H9 (cell line): ENCODE measurements at regions not wholly inside any gene's neighbourhood (a gene's known extent, or its start where the extent isn't known, plus 50 kb on each side); places are given as distances from the start of the nearest gene placed in this dataset.

Source experiments
- DNase-seq: peaks from one replicate; pipeline ENCODE4 v3.0.0-alpha.2; 2017
- H2AFZ ChIP-seq: one replicate; pipeline ENCODE4 v1.6.1; 2013; ENCODE audit warnings: mild to moderate bottlenecking, low read length, control low read depth, moderate library complexity
- H2AK5ac ChIP-seq: 2 replicates; pipeline ENCODE4 v1.6.1; 2013; ENCODE audit warnings: low read length, control low read depth, mixed read lengths; ENCODE audit not compliant: insufficient read length
- H2BK120ac ChIP-seq: one replicate; pipeline ENCODE4 v1.6.1; 2013; ENCODE audit warnings: low read depth, mild to moderate bottlenecking, low read length, control low read depth, inconsistent platforms; ENCODE audit not compliant: poor library complexity, severe bottlenecking
- H2BK12ac ChIP-seq: 2 replicates; pipeline ENCODE4 v1.6.1; 2013; ENCODE audit warnings: low read length, control low read depth, mixed read lengths, low read depth; ENCODE audit not compliant: insufficient read length
- H2BK15ac ChIP-seq: 2 replicates; pipeline ENCODE4 v1.6.1; 2013; ENCODE audit warnings: low read depth, low read length, control low read depth
- H2BK20ac ChIP-seq: one replicate; pipeline ENCODE4 v1.6.1; 2013; ENCODE audit warnings: low read depth, mild to moderate bottlenecking, low read length, control low read depth, inconsistent platforms; ENCODE audit not compliant: poor library complexity, severe bottlenecking
- H2BK5ac ChIP-seq: 2 replicates; pipeline ENCODE4 v1.6.1; 2013; ENCODE audit warnings: low read length, control low read depth, mixed read lengths; ENCODE audit not compliant: insufficient read length
- H3K14ac ChIP-seq: 2 replicates; pipeline ENCODE4 v1.6.1; 2013; ENCODE audit warnings: low read length, control low read depth; ENCODE audit not compliant: insufficient read depth
- H3K18ac ChIP-seq: 2 replicates; pipeline ENCODE4 v1.6.1; 2013; ENCODE audit warnings: low read depth, mild to moderate bottlenecking, mixed read lengths, low read length, control low read depth; ENCODE audit not compliant: insufficient read length
- H3K23ac ChIP-seq: 2 replicates; pipeline ENCODE4 v1.6.1; 2013; ENCODE audit warnings: low read length, control low read depth, mixed read lengths, low read depth; ENCODE audit not compliant: insufficient read length
- H3K23me2 ChIP-seq: 2 replicates; pipeline ENCODE4 v1.6.1; 2013; ENCODE audit warnings: low read depth, mild to moderate bottlenecking, mixed read lengths, low read length, control low read depth; ENCODE audit not compliant: insufficient read length, poor library complexity, severe bottlenecking
- H3K27ac ChIP-seq: 2 replicates; pipeline ENCODE4 v1.5.1; 2013; ENCODE audit warnings: low read length, control low read depth, mixed read lengths, low read depth; ENCODE audit not compliant: insufficient read length
- H3K27me3 ChIP-seq: 2 replicates; pipeline ENCODE4 v1.6.1; 2013; ENCODE audit warnings: low read length, control low read depth, inconsistent platforms; ENCODE audit not compliant: insufficient read depth
- H3K4ac ChIP-seq: 2 replicates; pipeline ENCODE4 v1.6.1; 2013; ENCODE audit warnings: low read depth, mild to moderate bottlenecking, control low read depth, inconsistent platforms, low read length, moderate library complexity
- H3K4me1 ChIP-seq: 2 replicates; pipeline ENCODE4 v1.6.1; 2013; ENCODE audit warnings: low read length, control low read depth, inconsistent platforms; ENCODE audit not compliant: insufficient read depth
- H3K4me2 ChIP-seq: 2 replicates; pipeline ENCODE4 v1.6.1; 2013; ENCODE audit warnings: low read length, control low read depth, mixed read lengths; ENCODE audit not compliant: insufficient read length, insufficient read depth
- H3K56ac ChIP-seq: 2 replicates; pipeline ENCODE4 v1.6.1; 2013; ENCODE audit warnings: low read depth, mild to moderate bottlenecking, mixed read lengths, low read length, control low read depth; ENCODE audit not compliant: insufficient read length
- H3K79me1 ChIP-seq: 2 replicates; pipeline ENCODE4 v1.6.1; 2013; ENCODE audit warnings: low read depth, mild to moderate bottlenecking, moderate library complexity, low read length, control low read depth, inconsistent platforms; ENCODE audit not compliant: insufficient read depth, poor library complexity, severe bottlenecking
- H3K79me2 ChIP-seq: 2 replicates; pipeline ENCODE4 v1.6.1; 2013; ENCODE audit warnings: low read length, control low read depth, inconsistent platforms; ENCODE audit not compliant: insufficient read depth
- H3K9ac ChIP-seq: 2 replicates; pipeline ENCODE4 v1.6.1; 2013; ENCODE audit warnings: low read length, control low read depth, mixed read lengths; ENCODE audit not compliant: insufficient read length; ENCODE audit errors: extremely low read depth
- H3K9me3 ChIP-seq: one replicate; pipeline ENCODE4 v1.6.1; 2013; ENCODE audit warnings: low read depth, low read length, inconsistent platforms; ENCODE audit not compliant: control insufficient read depth
- H3T11ph ChIP-seq: one replicate; pipeline ENCODE4 v1.6.1; 2013; ENCODE audit warnings: mild to moderate bottlenecking, low read length, control low read depth, inconsistent platforms
- H4K20me1 ChIP-seq: one replicate; pipeline ENCODE4 v1.6.1; 2013; ENCODE audit not compliant: control insufficient read depth, insufficient read length, insufficient read depth
- H4K5ac ChIP-seq: 2 replicates; pipeline ENCODE4 v1.6.1; 2013; ENCODE audit warnings: low read depth, mild to moderate bottlenecking, mixed read lengths, low read length, control low read depth; ENCODE audit not compliant: insufficient read length
- H4K8ac ChIP-seq: replicated peaks from 2 replicates; pipeline ENCODE4 v1.6.1; 2013; ENCODE audit warnings: low read length, control low read depth, mixed read lengths, low read depth; ENCODE audit not compliant: insufficient read length
- H4K91ac ChIP-seq: 2 replicates; pipeline ENCODE4 v1.6.1; 2013; ENCODE audit warnings: low read depth, mild to moderate bottlenecking, moderate library complexity, mixed read lengths, low read length, control low read depth; ENCODE audit not compliant: insufficient read length
- H3K27ac Mint-ChIP-seq, 3 experiments: 2 replicates in 2 of 3; 3 replicates in 1 of 3; pipeline ENCODE4 v1.8.0; 2020 to 2021; ENCODE audit warnings: mixed read lengths in 3 of 3, mild to moderate bottlenecking in 1 of 3, moderate library complexity in 1 of 3
- H3K27me3 Mint-ChIP-seq: 2 replicates; pipeline ENCODE4 v1.8.0; 2021; ENCODE audit warnings: low read depth, mild to moderate bottlenecking, moderate library complexity, mixed read lengths
- H3K36me3 Mint-ChIP-seq, 3 experiments: 2 replicates in 2 of 3; 3 replicates in 1 of 3; pipeline ENCODE4 v1.8.0; 2020 to 2021; ENCODE audit warnings: low read depth in 3 of 3, mixed read lengths in 3 of 3; ENCODE audit not compliant: insufficient read depth in 1 of 3
- H3K4me1 Mint-ChIP-seq, 2 experiments: 2 replicates each; pipeline ENCODE4 v1.8.0; 2020; ENCODE audit warnings: mixed read lengths in 2 of 2
- H3K4me3 Mint-ChIP-seq, 2 experiments: 2 replicates in 1 of 2; 3 replicates in 1 of 2; pipeline ENCODE4 v1.8.0; 2020 to 2021; ENCODE audit warnings: mild to moderate bottlenecking in 2 of 2, mixed read lengths in 2 of 2, moderate library complexity in 1 of 2
- H3K9me3 Mint-ChIP-seq, 2 experiments: 2 replicates in 1 of 2; 3 replicates in 1 of 2; pipeline ENCODE4 v1.8.0; 2020; ENCODE audit warnings: mild to moderate bottlenecking in 2 of 2, mixed read lengths in 2 of 2, moderate library complexity in 1 of 2
- WGBS: extraction: QIAGEN DNeasy Blood & Tissue Kit; methylation state at CpG from one replicate; pipeline ENCODE4 v1.1.7; 2013; ENCODE audit warnings: missing lambda C conversion rate, low lambda C conversion rate, mixed read lengths; ENCODE audit not compliant: insufficient read length; ENCODE audit errors: extremely low coverage; 5-methylcytosine and 5-hydroxymethylcytosine counted together
- TF ChIP-seq, protein P1 (sequence below): fragments of 200-600 bp; sonication (generic); conservative IDR thresholded peaks from 3 replicates; pipeline ENCODE4 v1.8.0; 2021; ENCODE audit warnings: antibody characterized with exemption, mild to moderate bottlenecking

DNA sequence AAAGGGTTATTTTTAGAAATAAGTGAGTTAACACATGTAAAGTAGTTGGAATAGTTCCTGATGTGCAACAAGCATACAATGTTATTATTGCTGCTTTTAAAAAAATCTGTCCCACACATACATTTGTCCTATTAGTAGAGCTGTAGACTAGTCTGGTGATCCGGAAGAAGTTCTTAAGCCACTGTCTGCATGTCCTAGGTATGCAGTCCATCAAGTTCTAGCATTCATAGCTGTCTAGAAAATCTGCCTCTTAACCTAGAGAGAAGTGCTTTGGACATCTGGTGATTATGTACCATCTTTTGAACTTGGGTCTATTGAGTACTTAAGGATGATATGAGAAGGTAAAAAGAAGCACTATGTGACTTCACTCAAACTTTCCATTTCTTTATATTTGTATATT is 439.9 kb upstream of the NAALADL2 start:
- Mint-ChIP-seq H3K4me1 (peaks cover 10 to 11% of the 10 kb centered on the region in 2 experiments), H3K27me3 (no peaks in the 10 kb centered on the region; the same call in 1 of the 2 replicates), H3K9me3 (no peaks in the 10 kb centered on the region; a peak in 1 of 5 replicates), H3K27ac (no peak overlapping the region), H3K36me3 (no peaks in the 10 kb centered on the region; a peak in 2 of 7 replicates), H3K4me3 (no peak overlapping the region)
- H3K79me2 ChIP-seq, result no peaks in the 10 kb centered on the region
- no peak overlapping the region for H4K8ac ChIP-seq
- no peak overlapping the region for H2BK15ac ChIP-seq
- H2BK120ac ChIP-seq, result no peak overlapping the region
- H3K9ac ChIP-seq, result no peak overlapping the region
- H3K27me3 ChIP-seq, result no peaks in the 10 kb centered on the region
- no peak overlapping the region for H2AFZ ChIP-seq
- no peak overlapping the region for H2BK20ac ChIP-seq
- TF ChIP-seq, protein P1, sequence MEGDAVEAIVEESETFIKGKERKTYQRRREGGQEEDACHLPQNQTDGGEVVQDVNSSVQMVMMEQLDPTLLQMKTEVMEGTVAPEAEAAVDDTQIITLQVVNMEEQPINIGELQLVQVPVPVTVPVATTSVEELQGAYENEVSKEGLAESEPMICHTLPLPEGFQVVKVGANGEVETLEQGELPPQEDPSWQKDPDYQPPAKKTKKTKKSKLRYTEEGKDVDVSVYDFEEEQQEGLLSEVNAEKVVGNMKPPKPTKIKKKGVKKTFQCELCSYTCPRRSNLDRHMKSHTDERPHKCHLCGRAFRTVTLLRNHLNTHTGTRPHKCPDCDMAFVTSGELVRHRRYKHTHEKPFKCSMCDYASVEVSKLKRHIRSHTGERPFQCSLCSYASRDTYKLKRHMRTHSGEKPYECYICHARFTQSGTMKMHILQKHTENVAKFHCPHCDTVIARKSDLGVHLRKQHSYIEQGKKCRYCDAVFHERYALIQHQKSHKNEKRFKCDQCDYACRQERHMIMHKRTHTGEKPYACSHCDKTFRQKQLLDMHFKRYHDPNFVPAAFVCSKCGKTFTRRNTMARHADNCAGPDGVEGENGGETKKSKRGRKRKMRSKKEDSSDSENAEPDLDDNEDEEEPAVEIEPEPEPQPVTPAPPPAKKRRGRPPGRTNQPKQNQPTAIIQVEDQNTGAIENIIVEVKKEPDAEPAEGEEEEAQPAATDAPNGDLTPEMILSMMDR, result no peak
- H3T11ph ChIP-seq, result no peak overlapping the region
- no peak overlapping the region for H2AK5ac ChIP-seq
- no peaks in the 10 kb centered on the region for H3K9me3 ChIP-seq
- H3K27ac ChIP-seq, result no peak overlapping the region
- no peaks in the 10 kb centered on the region for H3K23me2 ChIP-seq
- H3K23ac ChIP-seq, result no peak overlapping the region
- WGBS, result no CpG with 5 or more reads among the region's 1 CpG
- no peak overlapping the region for H3K4ac ChIP-seq
- H4K5ac ChIP-seq, result no peak overlapping the region
- no peak overlapping the region for H3K4me2 ChIP-seq
- H3K18ac ChIP-seq, result no peak overlapping the region
- no peaks in the 10 kb centered on the region for H4K20me1 ChIP-seq
- no peak overlapping the region for H4K91ac ChIP-seq
- no peak overlapping the region for H2BK5ac ChIP-seq
- DNase-seq, result no peak
- no peak overlapping the region for H3K56ac ChIP-seq
- H3K4me1 ChIP-seq, result no peaks in the 10 kb centered on the region
- no peaks in the 10 kb centered on the region for H3K79me1 ChIP-seq
- H2BK12ac ChIP-seq, result no peak overlapping the region
- no peak overlapping the region for H3K14ac ChIP-seq
